GM12891 (cell line): ENCODE measurements at regions not wholly inside any gene's neighbourhood (a gene's known extent, or its start where the extent isn't known, plus 50 kb on each side); places are given as distances from the start of the nearest gene placed in this dataset.

ENCODE experiments used
- POLR2A ChIP-seq: IDR thresholded peaks from 2 replicates; pipeline ENCODE4 v1.6.1; 2011; ENCODE audit warnings: low read depth, low read length, control low read depth
- POLR2AphosphoS5 ChIP-seq: IDR thresholded peaks from 2 replicates; pipeline ENCODE4 v1.6.1; 2011; ENCODE audit warnings: low read depth, low read length, control low read depth
- POU2F2 ChIP-seq: IDR thresholded peaks from 2 replicates; pipeline ENCODE4 v1.6.1; 2011; ENCODE audit warnings: low read depth, mild to moderate bottlenecking, control low read depth, low read length, moderate library complexity
- TAF1 ChIP-seq: IDR thresholded peaks from 2 replicates; pipeline ENCODE4 v1.6.1; 2011; ENCODE audit warnings: low read depth, low read length, control low read depth

- no peak for TF ChIP-seq POLR2A
- no peak for TF ChIP-seq TAF1
- TF ChIP-seq POLR2AphosphoS5: no peak
- TF ChIP-seq POU2F2: no peak
Observed at GRCh38 chrX:13917507-13917906, 100.6 kb upstream of the GPM6B start.
